ENCODE measurements at regions not wholly inside any gene's neighbourhood (a gene's known extent, or its start where the extent isn't known, plus 50 kb on each side); places are given as distances from the start of the nearest gene placed in this dataset.

- Mint-ChIP-seq H3K27ac (no peak overlapping the region), H3K36me3 (no peaks in the 10 kb centered on the region), H3K4me1 (peaks cover 7% of the 10 kb centered on the region), H3K4me3 (no peak overlapping the region), H3K27me3 (ENCODE audit: low read depth) (peaks cover 14% of the 10 kb centered on the region), H3K9me3 (no peaks in the 10 kb centered on the region)
- no peak for DNase-seq (ENCODE audit: low spot score in 2 of 2, unreplicated experiment in 2 of 2)
- TF ChIP-seq, protein P1, sequence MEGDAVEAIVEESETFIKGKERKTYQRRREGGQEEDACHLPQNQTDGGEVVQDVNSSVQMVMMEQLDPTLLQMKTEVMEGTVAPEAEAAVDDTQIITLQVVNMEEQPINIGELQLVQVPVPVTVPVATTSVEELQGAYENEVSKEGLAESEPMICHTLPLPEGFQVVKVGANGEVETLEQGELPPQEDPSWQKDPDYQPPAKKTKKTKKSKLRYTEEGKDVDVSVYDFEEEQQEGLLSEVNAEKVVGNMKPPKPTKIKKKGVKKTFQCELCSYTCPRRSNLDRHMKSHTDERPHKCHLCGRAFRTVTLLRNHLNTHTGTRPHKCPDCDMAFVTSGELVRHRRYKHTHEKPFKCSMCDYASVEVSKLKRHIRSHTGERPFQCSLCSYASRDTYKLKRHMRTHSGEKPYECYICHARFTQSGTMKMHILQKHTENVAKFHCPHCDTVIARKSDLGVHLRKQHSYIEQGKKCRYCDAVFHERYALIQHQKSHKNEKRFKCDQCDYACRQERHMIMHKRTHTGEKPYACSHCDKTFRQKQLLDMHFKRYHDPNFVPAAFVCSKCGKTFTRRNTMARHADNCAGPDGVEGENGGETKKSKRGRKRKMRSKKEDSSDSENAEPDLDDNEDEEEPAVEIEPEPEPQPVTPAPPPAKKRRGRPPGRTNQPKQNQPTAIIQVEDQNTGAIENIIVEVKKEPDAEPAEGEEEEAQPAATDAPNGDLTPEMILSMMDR (IDR thresholded peaks at IDR 0.05; ENCODE audit: unreplicated experiment), result no peak
These were observed 67.3 kb downstream of the RTL6 start for GRCh38 chr22:44430716-44431115.

- H3K4me3 Mint-ChIP-seq, result no peak overlapping the region
- no peaks in the 10 kb centered on the region for H3K36me3 Mint-ChIP-seq
- DNase-seq (ENCODE audit: low spot score in 2 of 2, unreplicated experiment in 2 of 2), result no peak
- H3K27ac Mint-ChIP-seq, result no peak overlapping the region
- no peaks in the 10 kb centered on the region for H3K9me3 Mint-ChIP-seq
- H3K4me1 Mint-ChIP-seq, result peaks cover 12% of the 10 kb centered on the region
- TF ChIP-seq, protein P1 (IDR thresholded peaks at IDR 0.05; ENCODE audit: unreplicated experiment), result no peak
- peaks cover 12% of the 10 kb centered on the region for H3K27me3 Mint-ChIP-seq (ENCODE audit: low read depth)
These were observed 68.0 kb downstream of the RTL6 start for GRCh38 chr22:44429941-44430587.

DNA sequence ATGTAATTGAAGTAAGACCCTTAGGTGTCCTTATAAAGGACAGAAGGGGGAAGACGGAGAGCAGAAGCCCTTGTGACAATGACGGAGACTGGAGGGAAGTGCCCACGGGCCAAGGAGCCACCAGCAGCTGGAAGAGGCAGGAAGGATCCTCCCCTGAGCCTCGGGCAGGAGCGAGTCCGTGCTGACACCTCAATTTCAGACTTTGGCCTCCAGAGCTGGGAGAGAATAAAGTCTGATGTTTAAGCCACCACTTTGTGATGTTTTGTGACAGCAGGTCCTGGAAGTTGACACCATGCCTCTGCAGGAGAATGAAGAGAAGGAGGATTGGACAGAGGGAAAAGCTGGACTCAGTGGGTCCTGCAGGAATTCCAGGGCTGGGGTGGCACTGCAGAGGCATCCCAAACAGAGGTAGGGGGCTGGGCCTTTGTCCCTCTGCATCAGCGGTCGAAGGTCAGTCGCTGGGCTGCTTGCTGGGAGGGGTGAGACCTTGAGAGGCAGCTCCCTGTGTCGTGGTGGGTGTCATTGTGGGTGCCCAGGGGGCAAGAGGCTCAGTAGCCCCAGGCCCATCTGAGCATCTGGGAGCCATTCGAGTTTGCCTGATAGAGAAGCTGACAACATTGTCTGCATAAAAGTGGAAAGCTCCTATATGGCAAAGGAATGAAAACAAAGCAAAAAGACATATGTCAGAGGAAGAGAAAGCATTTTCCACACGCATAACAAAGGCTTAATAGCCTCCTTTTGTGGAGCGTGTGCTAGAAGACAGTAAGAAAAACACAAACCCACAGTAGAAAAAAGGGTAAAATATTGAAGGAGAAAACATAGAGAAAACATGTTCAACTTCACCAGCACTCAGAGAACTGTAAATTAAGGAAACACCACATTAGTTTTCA, 68.8 kb downstream of the RTL6 start:
- peaks cover 9% of the 10 kb centered on the region for H3K27me3 Mint-ChIP-seq (ENCODE audit: low read depth)
- no peaks in the 10 kb centered on the region for H3K36me3 Mint-ChIP-seq
- H3K4me1 Mint-ChIP-seq, result peaks cover 17% of the 10 kb centered on the region
- no peak overlapping the region for H3K27ac Mint-ChIP-seq
- no peaks in the 10 kb centered on the region for H3K9me3 Mint-ChIP-seq
- DNase-seq (ENCODE audit: low spot score in 2 of 2, unreplicated experiment in 2 of 2), result no peak
- no peak overlapping the region for H3K4me3 Mint-ChIP-seq
- TF ChIP-seq, protein P1 (IDR thresholded peaks at IDR 0.05; ENCODE audit: unreplicated experiment), result no peak

DNA sequence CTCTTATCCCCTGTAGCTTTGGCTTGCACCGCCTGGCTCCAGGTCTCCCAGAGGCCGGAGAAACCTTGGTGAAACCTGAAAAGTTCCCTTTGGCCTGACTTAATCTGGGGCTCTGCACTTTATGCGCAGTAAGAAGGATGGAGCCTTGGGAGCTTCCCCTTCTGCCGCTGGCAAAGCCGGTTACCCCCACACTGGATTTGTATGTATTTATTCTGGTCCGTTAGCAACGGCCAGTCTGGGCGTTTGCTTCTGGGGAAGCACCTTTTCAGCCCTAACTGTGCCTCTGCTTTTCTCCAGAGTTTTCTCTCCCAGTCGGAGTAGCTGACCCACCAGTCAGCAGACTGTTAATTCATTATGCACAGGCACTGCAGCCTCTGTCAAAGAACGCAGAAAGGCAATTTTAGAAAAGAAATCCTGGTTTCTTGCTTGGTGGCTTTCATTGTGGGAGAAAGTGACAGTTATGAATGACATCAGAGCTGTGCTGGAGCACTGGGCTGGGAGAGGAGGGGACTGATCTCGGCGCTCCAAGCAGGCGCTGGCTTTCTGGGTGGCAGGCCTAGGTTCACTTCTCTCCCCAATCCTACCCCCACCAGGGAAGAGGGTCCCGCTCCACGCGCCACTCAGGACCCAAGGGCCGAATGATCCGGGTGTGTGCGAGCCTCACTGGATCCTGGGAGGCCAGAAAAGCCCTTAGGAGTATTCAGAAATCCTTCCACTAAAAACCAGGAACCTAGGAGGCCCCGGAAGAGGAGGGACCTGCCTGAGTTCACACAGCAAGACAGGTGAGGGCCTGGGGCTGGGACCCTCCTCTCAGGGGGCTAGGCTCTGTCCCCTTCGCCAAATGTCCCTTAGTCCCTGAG, 70.2 kb downstream of the RTL6 start:
- TF ChIP-seq, protein P1 (IDR thresholded peaks at IDR 0.05; ENCODE audit: unreplicated experiment), result no peak
- H3K4me3 Mint-ChIP-seq, result no peak overlapping the region
- no peak for DNase-seq (ENCODE audit: low spot score in 2 of 2, unreplicated experiment in 2 of 2)
- H3K36me3 Mint-ChIP-seq, result no peaks in the 10 kb centered on the region
- peaks cover 18% of the 10 kb centered on the region for H3K4me1 Mint-ChIP-seq
- H3K9me3 Mint-ChIP-seq, result no peaks in the 10 kb centered on the region
- H3K27me3 Mint-ChIP-seq (ENCODE audit: low read depth), result peaks cover 4% of the 10 kb centered on the region
- no peak overlapping the region for H3K27ac Mint-ChIP-seq

- Mint-ChIP-seq H3K36me3 (no peaks in the 10 kb centered on the region), H3K27ac (no peak overlapping the region), H3K9me3 (no peaks in the 10 kb centered on the region), H3K4me1 (peaks cover 20% of the 10 kb centered on the region), H3K4me3 (no peak overlapping the region), H3K27me3 (ENCODE audit: low read depth) (peaks cover 4% of the 10 kb centered on the region)
- DNase-seq (ENCODE audit: low spot score in 2 of 2, unreplicated experiment in 2 of 2), result no peak
- TF ChIP-seq, protein P1 (IDR thresholded peaks at IDR 0.05; ENCODE audit: unreplicated experiment), result no peak
These were observed 71.1 kb downstream of the RTL6 start for GRCh38 chr22:44426981-44427380.

Measured in mesothelial cell of epicardium (in vitro differentiated cells).